Neuronal stem cell (in vitro differentiated cells): ENCODE measurements at regions not wholly inside any gene's neighbourhood (a gene's known extent, or its start where the extent isn't known, plus 50 kb on each side); places are given as distances from the start of the nearest gene placed in this dataset.

Experiments used
- DNase-seq: peaks from one replicate; pipeline ENCODE4 v3.0.0-alpha.2; 2013; ENCODE audit warnings: low spot score
- H2AFZ ChIP-seq: one replicate; pipeline ENCODE4 v1.6.1; 2013; ENCODE audit warnings: mild to moderate bottlenecking, low read length, inconsistent platforms
- H2AK5ac ChIP-seq: 2 replicates; pipeline ENCODE4 v1.6.1; 2013; ENCODE audit warnings: low read depth, mild to moderate bottlenecking, inconsistent platforms, low read length, moderate library complexity, mixed read lengths
- H2BK120ac ChIP-seq: 2 replicates; pipeline ENCODE4 v1.6.1; 2013; ENCODE audit warnings: low read depth, mild to moderate bottlenecking, inconsistent platforms, low read length, moderate library complexity, mixed read lengths
- H2BK12ac ChIP-seq: one replicate; pipeline ENCODE4 v1.6.1; 2013; ENCODE audit warnings: low read length, inconsistent platforms
- H2BK15ac ChIP-seq: 2 replicates; pipeline ENCODE4 v1.6.1; 2013; ENCODE audit warnings: mild to moderate bottlenecking, low read length, inconsistent platforms, mixed read lengths
- H2BK5ac ChIP-seq: one replicate; pipeline ENCODE4 v1.6.1; 2013; ENCODE audit warnings: inconsistent platforms, mild to moderate bottlenecking, low read length, moderate library complexity
- H3K14ac ChIP-seq: one replicate; pipeline ENCODE4 v1.6.1; 2013; ENCODE audit warnings: low read length, inconsistent platforms
- H3K18ac ChIP-seq: 2 replicates; pipeline ENCODE4 v1.6.1; 2013; ENCODE audit warnings: low read length, inconsistent platforms
- H3K23ac ChIP-seq: 2 replicates; pipeline ENCODE4 v1.6.1; 2013; ENCODE audit warnings: low read depth, mild to moderate bottlenecking, mixed read lengths, low read length, inconsistent platforms; ENCODE audit not compliant: poor library complexity
- H3K27ac ChIP-seq: replicated peaks from 3 replicates; pipeline ENCODE4 v1.5.1; 2013; ENCODE audit warnings: low read length, inconsistent platforms
- H3K27me3 ChIP-seq, 3 experiments: 2 replicates each; pipeline ENCODE4 v1.6.1; 2013; ENCODE audit warnings: low read length in 3 of 3, mild to moderate bottlenecking in 2 of 3, inconsistent platforms in 1 of 3, low read depth in 1 of 3, mixed read lengths in 1 of 3, moderate library complexity in 1 of 3; ENCODE audit not compliant: control insufficient read depth in 3 of 3, insufficient read depth in 3 of 3
- H3K36me3 ChIP-seq, 2 donors: replicated peaks in 1 of 2; 2 replicates each; pipeline ENCODE4 v1.6.1; 2013; ENCODE audit warnings: low read length in 2 of 2; ENCODE audit not compliant: control insufficient read depth in 2 of 2, insufficient read depth in 2 of 2
- H3K4ac ChIP-seq: 2 replicates; pipeline ENCODE4 v1.6.1; 2013; ENCODE audit warnings: inconsistent platforms, mild to moderate bottlenecking, low read length, moderate library complexity
- H3K4me1 ChIP-seq, 2 donors: 1 replicate in 1 of 2; 2 replicates in 1 of 2; pipeline ENCODE4 v1.6.1; 2013; ENCODE audit warnings: low read length in 2 of 2, low read depth in 1 of 2; ENCODE audit not compliant: control insufficient read depth in 2 of 2, insufficient read depth in 1 of 2
- H3K4me2 ChIP-seq: one replicate; pipeline ENCODE4 v1.6.1; 2013; ENCODE audit warnings: mild to moderate bottlenecking, low read length, inconsistent platforms; ENCODE audit not compliant: insufficient read depth, poor library complexity, severe bottlenecking
- H3K4me3 ChIP-seq, 2 donors: 2 replicates each; pipeline ENCODE4 v1.5.1; 2013; ENCODE audit warnings: low read length in 2 of 2, mild to moderate bottlenecking in 2 of 2, inconsistent platforms in 1 of 2, moderate library complexity in 1 of 2
- H3K79me1 ChIP-seq: one replicate; pipeline ENCODE4 v1.6.1; 2013; ENCODE audit warnings: low read depth, mild to moderate bottlenecking, inconsistent platforms, low read length, moderate library complexity
- H3K9ac ChIP-seq: one replicate; pipeline ENCODE4 v1.6.1; 2013; ENCODE audit warnings: mild to moderate bottlenecking, low read depth, low read length, inconsistent platforms; ENCODE audit not compliant: poor library complexity
- H3K9me3 ChIP-seq, 2 donors: replicated peaks in 1 of 2; 2 replicates each; pipeline versions ENCODE3 to v1.6.1; 2013; ENCODE audit warnings: low read length in 2 of 2, mild to moderate bottlenecking in 2 of 2, inconsistent platforms in 1 of 2, low read depth in 1 of 2, mixed read lengths in 1 of 2, moderate library complexity in 1 of 2; ENCODE audit not compliant: control insufficient read depth in 2 of 2, insufficient read depth in 1 of 2
- H4K8ac ChIP-seq: one replicate; pipeline ENCODE4 v1.6.1; 2013; ENCODE audit warnings: low read depth, mild to moderate bottlenecking, inconsistent platforms, low read length, moderate library complexity
- H4K91ac ChIP-seq: one replicate; pipeline ENCODE4 v1.6.1; 2013; ENCODE audit warnings: low read length, low read depth, mild to moderate bottlenecking, inconsistent platforms; ENCODE audit not compliant: poor library complexity
- WGBS, 2 donors: extraction: QIAGEN DNeasy Blood & Tissue Kit; methylation state at CpG; one replicate each; pipeline ENCODE4 v1.1.7; 2013; ENCODE audit warnings: missing lambda C conversion rate in 2 of 2, mixed read lengths in 1 of 2; ENCODE audit not compliant: insufficient read length in 2 of 2, insufficient replicate concordance in 1 of 2; ENCODE audit errors: extremely low coverage in 2 of 2; 5-methylcytosine and 5-hydroxymethylcytosine counted together

GRCh38 chr11:42802201-42802899 is 509.4 kb upstream of the API5 start:
- no peak overlapping the region for H2AK5ac ChIP-seq
- DNase-seq, result no peak
- H3K18ac ChIP-seq, result no peak overlapping the region
- H3K27me3 ChIP-seq, result no peaks in the 10 kb centered on the region
- H2AFZ ChIP-seq, result no peak overlapping the region
- H3K4me1 ChIP-seq, result no peaks in the 10 kb centered on the region
- no peak overlapping the region for H3K4me2 ChIP-seq
- H4K8ac ChIP-seq, result no peak overlapping the region
- H3K9ac ChIP-seq, result no peak overlapping the region
- no peak overlapping the region for H3K27ac ChIP-seq
- H2BK120ac ChIP-seq, result no peak overlapping the region
- WGBS, 2 donors, result 100% methylated on average over 1 of the region's 6 CpGs; no CpG with 5 or more reads in 1 of the 2 donors
- H3K23ac ChIP-seq, result no peak overlapping the region
- no peak overlapping the region for H2BK12ac ChIP-seq
- no peaks in the 10 kb centered on the region for H3K79me1 ChIP-seq
- H3K9me3 ChIP-seq, result peaks cover 0 to 2% of the 10 kb centered on the region in 2 donors
- H3K4me3 ChIP-seq, result no peak overlapping the region
- H2BK15ac ChIP-seq, result no peak overlapping the region
- no peaks in the 10 kb centered on the region for H3K36me3 ChIP-seq
- no peak overlapping the region for H3K4ac ChIP-seq
- H4K91ac ChIP-seq, result no peak overlapping the region
- H2BK5ac ChIP-seq, result no peak overlapping the region
- H3K14ac ChIP-seq, result no peak overlapping the region

DNA sequence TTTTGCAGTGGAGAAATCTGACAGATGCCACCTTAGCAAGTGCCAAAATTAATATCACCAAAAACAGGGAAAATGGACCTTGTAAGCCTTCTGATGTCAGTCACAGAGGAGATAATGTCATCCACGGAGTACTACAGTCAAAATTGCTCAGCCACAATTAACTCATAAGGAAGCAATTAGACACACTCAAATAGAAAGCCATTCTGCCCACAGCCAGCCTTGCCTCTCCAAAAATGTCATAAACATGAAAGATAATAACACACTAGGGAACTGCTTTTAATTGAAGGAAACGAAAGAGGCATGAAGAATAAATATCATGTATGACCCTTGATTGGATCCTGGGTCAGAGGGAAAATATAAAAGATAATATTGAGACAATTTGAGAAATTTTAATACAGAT is 505.6 kb upstream of the API5 start:
- H2BK15ac ChIP-seq, result no peak overlapping the region
- H3K18ac ChIP-seq, result no peak overlapping the region
- H3K9ac ChIP-seq, result no peak overlapping the region
- no peak overlapping the region for H3K4ac ChIP-seq
- H2AK5ac ChIP-seq, result no peak overlapping the region
- H3K27ac ChIP-seq, result no peak overlapping the region
- no peak overlapping the region for H3K4me2 ChIP-seq
- WGBS, 2 donors, result no CpG with 5 or more reads among the region's 2 CpGs
- H3K27me3 ChIP-seq, result no peaks in the 10 kb centered on the region
- no peak overlapping the region for H2AFZ ChIP-seq
- no peaks in the 10 kb centered on the region for H3K9me3 ChIP-seq
- DNase-seq, result no peak
- no peaks in the 10 kb centered on the region for H3K4me1 ChIP-seq
- H3K23ac ChIP-seq, result no peak overlapping the region
- H3K36me3 ChIP-seq, result no peaks in the 10 kb centered on the region
- H4K91ac ChIP-seq, result no peak overlapping the region
- H2BK120ac ChIP-seq, result no peak overlapping the region
- no peak overlapping the region for H2BK12ac ChIP-seq
- no peak overlapping the region for H4K8ac ChIP-seq
- no peaks in the 10 kb centered on the region for H3K79me1 ChIP-seq
- no peak overlapping the region for H3K4me3 ChIP-seq
- H3K14ac ChIP-seq, result no peak overlapping the region
- H2BK5ac ChIP-seq, result no peak overlapping the region

DNA sequence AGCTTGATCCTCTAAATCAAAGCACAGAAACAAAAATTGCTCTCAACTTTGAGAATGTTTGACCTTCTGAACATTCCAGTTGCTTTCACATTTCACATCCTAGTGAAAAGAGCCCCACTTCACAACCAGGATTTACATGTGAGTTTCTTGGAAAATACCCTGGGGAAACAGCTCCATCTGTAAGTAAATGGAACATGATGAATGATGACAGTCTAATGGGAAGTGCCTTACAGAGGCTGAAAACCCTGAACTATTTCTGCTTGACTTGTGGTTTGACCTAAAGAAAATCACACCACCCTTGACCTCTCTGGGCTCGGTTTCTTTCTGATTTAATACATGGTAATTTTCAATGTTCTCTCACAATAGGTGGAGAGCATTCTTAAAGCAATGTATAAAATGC is 499.4 kb upstream of the API5 start:
- no peaks in the 10 kb centered on the region for H3K9me3 ChIP-seq
- H3K4me3 ChIP-seq, result no peak overlapping the region
- no peak overlapping the region for H2BK15ac ChIP-seq
- no peak overlapping the region for H2BK12ac ChIP-seq
- H3K18ac ChIP-seq, result no peak overlapping the region
- H3K23ac ChIP-seq, result no peak overlapping the region
- H3K79me1 ChIP-seq, result no peaks in the 10 kb centered on the region
- no peaks in the 10 kb centered on the region for H3K36me3 ChIP-seq
- H3K9ac ChIP-seq, result no peak overlapping the region
- DNase-seq, result no peak
- H3K14ac ChIP-seq, result no peak overlapping the region
- H4K8ac ChIP-seq, result no peak overlapping the region
- no peak overlapping the region for H3K27ac ChIP-seq
- no peak overlapping the region for H3K4ac ChIP-seq
- no peak overlapping the region for H3K4me2 ChIP-seq
- no CpG with 5 or more reads among the region's 1 CpG for WGBS, 2 donors
- no peak overlapping the region for H2AK5ac ChIP-seq
- no peak overlapping the region for H2AFZ ChIP-seq
- H3K4me1 ChIP-seq, result no peaks in the 10 kb centered on the region
- no peak overlapping the region for H2BK120ac ChIP-seq
- H4K91ac ChIP-seq, result no peak overlapping the region
- no peak overlapping the region for H2BK5ac ChIP-seq
- H3K27me3 ChIP-seq, result no peaks in the 10 kb centered on the region

DNA sequence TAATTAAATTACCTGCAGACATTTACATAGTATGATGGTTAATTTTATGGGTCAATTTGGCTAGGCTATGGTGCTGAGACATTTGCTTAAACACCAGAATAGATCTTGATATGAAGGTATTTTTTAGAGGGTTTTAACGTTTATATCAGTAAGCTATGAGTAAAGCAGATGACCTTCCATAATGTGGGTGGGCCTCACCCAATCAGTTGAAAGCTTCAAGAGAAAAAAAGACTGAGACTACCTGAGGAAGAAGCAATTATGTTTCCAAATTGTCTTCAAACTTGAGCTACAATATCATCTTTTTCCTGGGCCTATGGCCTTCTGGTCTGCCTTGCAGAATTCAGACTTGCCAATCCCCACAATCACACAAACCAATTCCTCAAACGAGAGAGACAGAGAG is 498.8 kb upstream of the API5 start:
- no peak overlapping the region for H2BK120ac ChIP-seq
- no peaks in the 10 kb centered on the region for H3K36me3 ChIP-seq
- H3K4ac ChIP-seq, result no peak overlapping the region
- no peak overlapping the region for H3K14ac ChIP-seq
- WGBS, 2 donors, result no CpG with 5 or more reads among the region's 2 CpGs
- no peaks in the 10 kb centered on the region for H3K79me1 ChIP-seq
- no peak overlapping the region for H2AK5ac ChIP-seq
- H4K8ac ChIP-seq, result no peak overlapping the region
- H4K91ac ChIP-seq, result no peak overlapping the region
- H2BK15ac ChIP-seq, result no peak overlapping the region
- H3K23ac ChIP-seq, result no peak overlapping the region
- H3K18ac ChIP-seq, result no peak overlapping the region
- no peak overlapping the region for H3K27ac ChIP-seq
- DNase-seq, result no peak
- H3K9ac ChIP-seq, result no peak overlapping the region
- H2BK12ac ChIP-seq, result no peak overlapping the region
- H3K9me3 ChIP-seq, result no peaks in the 10 kb centered on the region
- no peak overlapping the region for H2BK5ac ChIP-seq
- no peaks in the 10 kb centered on the region for H3K4me1 ChIP-seq
- H3K4me2 ChIP-seq, result no peak overlapping the region
- no peak overlapping the region for H2AFZ ChIP-seq
- no peak overlapping the region for H3K4me3 ChIP-seq
- H3K27me3 ChIP-seq, result no peaks in the 10 kb centered on the region
